ENCODE measurements at regions not wholly inside any gene's neighbourhood (a gene's known extent, or its start where the extent isn't known, plus 50 kb on each side); places are given as distances from the start of the nearest gene placed in this dataset.

DNA sequence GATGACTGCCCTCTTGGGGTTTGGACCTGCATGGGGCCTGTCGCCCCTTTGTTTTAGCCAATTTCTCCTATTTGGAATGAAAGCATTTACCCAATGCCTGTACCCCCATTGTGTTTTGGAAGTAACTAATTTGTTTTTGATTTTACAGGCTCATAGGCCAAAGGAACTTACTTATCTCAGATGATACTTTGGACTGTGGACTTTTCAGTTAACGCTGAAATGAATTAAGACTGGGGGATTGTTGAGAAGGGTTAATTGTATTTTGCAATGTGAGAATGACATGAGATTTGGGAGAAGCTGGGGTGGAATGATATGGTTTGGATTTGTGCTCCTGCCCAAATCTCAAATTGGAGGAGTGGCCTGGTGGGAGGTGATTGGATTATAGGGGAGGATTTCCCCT is 185.8 kb upstream of the PHYHIPL start:
- intact Hi-C loops (cut with micrococcal nuclease) (no loop called here), dilution Hi-C loops (cut with MboI; ENCODE audit: extremely low pct_ligation_motif_present, low sequenced_read_pairs) (no loop called here)
- H3K4me3 ChIP-seq (replicated peaks in 1 of 3; ENCODE audit: insufficient read depth in 1 of 3, low read depth in 1 of 3, low read length in 3 of 3): no peak overlapping the region
- FAIRE-seq (no peak), DNase-seq (ENCODE audit: low read depth, low spot score) (no peak)
- H3K27ac ChIP-seq (ENCODE audit: insufficient read depth, low read depth, low read length): no peak overlapping the region
- POLR2A ChIA-PET: no interaction called here
- no TSS peak for BruUV-seq (replicated peaks)
- CTCF ChIA-PET: no interaction called here
- H3K9me3 ChIP-seq (replicated peaks; ENCODE audit: control insufficient read depth, insufficient read depth, low read length): no peaks in the 10 kb centered on the region
- TF ChIP-seq MAX (IDR thresholded peaks at IDR 0.05; ENCODE audit: insufficient read depth, insufficient read length): no peak
- no peak for TF ChIP-seq POLR2AphosphoS5 (IDR thresholded peaks at IDR 0.05; ENCODE audit: insufficient read depth, low read depth, low read length)
- TF ChIP-seq GATA2 (IDR thresholded peaks at IDR 0.05; ENCODE audit: insufficient read depth, insufficient read length, low read depth, low read length): no peak
- TF ChIP-seq EZH2 (IDR thresholded peaks at IDR 0.05; ENCODE audit: borderline replicate concordance, low read depth, low read length, severe bottlenecking): no peak
- TF ChIP-seq POLR2A (IDR thresholded peaks at IDR 0.05; ENCODE audit: low read depth, low read length): no peak
- TF ChIP-seq CTCF (IDR thresholded peaks at IDR 0.05; ENCODE audit: extremely low read depth in 1 of 2, insufficient read depth in 1 of 2, low read depth in 1 of 2, low read length in 2 of 2): no peak
- no peak for TF ChIP-seq MYC (IDR thresholded peaks at IDR 0.05; ENCODE audit: low read depth, low read length)
- H3K4me1 ChIP-seq (ENCODE audit: control insufficient read depth, extremely low read depth, insufficient read depth, low read length): no peaks in the 10 kb centered on the region
- H3K27me3 ChIP-seq (ENCODE audit: control insufficient read depth in 2 of 2, insufficient read depth in 2 of 2, low read length in 2 of 2): no peaks in the 10 kb centered on the region
- H3K9me1 ChIP-seq (replicated peaks; ENCODE audit: control insufficient read depth, extremely low read depth, insufficient read depth, low read length): no peaks in the 10 kb centered on the region
- no peaks in the 10 kb centered on the region for H3K36me3 ChIP-seq (ENCODE audit: control insufficient read depth in 2 of 2, extremely low read depth in 1 of 2, insufficient read depth in 2 of 2, low read length in 2 of 2)
- no peaks in the 10 kb centered on the region for H4K20me1 ChIP-seq (replicated peaks; ENCODE audit: control insufficient read depth, extremely low read depth, insufficient read depth, low read length)
- H3K9ac ChIP-seq (replicated peaks; ENCODE audit: extremely low read depth, insufficient read depth, low read length): no peak overlapping the region
- H3K79me2 ChIP-seq (ENCODE audit: control insufficient read depth, insufficient read depth, low read length): no peaks in the 10 kb centered on the region
- H3K4me2 ChIP-seq (ENCODE audit: insufficient read depth, low read length): no peak overlapping the region
- H2AFZ ChIP-seq (ENCODE audit: low read depth, low read length): no peak overlapping the region

DNA sequence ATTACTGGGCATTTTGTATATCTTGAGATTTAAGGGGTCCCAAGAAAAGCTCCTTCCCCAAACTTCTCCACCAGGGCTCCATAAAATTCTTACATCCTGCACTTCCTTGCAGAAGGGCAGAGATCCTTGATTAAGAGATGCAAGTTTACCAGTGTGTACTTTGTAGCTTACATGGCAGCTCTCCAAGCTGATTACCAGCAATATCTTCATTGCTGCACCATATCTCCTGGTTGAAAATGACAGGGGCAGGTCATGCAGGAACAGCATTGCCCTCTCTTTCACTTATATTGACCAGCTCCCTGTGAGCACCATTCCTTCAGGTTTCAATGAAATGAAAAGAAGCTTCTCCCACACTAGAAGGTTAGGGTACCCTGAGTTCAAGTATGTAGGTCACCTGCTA is 184.6 kb upstream of the PHYHIPL start:
- no peaks in the 10 kb centered on the region for H3K27me3 ChIP-seq (ENCODE audit: control insufficient read depth in 2 of 2, insufficient read depth in 2 of 2, low read length in 2 of 2)
- no peaks in the 10 kb centered on the region for H3K9me3 ChIP-seq (replicated peaks; ENCODE audit: control insufficient read depth, insufficient read depth, low read length)
- no peak for FAIRE-seq
- POLR2A ChIA-PET: no interaction called here
- dilution Hi-C loops (cut with MboI; ENCODE audit: extremely low pct_ligation_motif_present, low sequenced_read_pairs) (no loop called here), intact Hi-C loops (cut with micrococcal nuclease) (no loop called here)
- DNase-seq (ENCODE audit: low read depth, low spot score): no peak
- H3K27ac ChIP-seq (ENCODE audit: insufficient read depth, low read depth, low read length): no peak overlapping the region
- CTCF ChIA-PET: no interaction called here
- no TSS peak for BruUV-seq (replicated peaks)
- H4K20me1 ChIP-seq (replicated peaks; ENCODE audit: control insufficient read depth, extremely low read depth, insufficient read depth, low read length): no peaks in the 10 kb centered on the region
- H3K36me3 ChIP-seq (ENCODE audit: control insufficient read depth in 2 of 2, extremely low read depth in 1 of 2, insufficient read depth in 2 of 2, low read length in 2 of 2): no peaks in the 10 kb centered on the region
- H3K79me2 ChIP-seq (ENCODE audit: control insufficient read depth, insufficient read depth, low read length): no peaks in the 10 kb centered on the region
- no peak overlapping the region for H3K4me3 ChIP-seq (replicated peaks in 1 of 3; ENCODE audit: insufficient read depth in 1 of 3, low read depth in 1 of 3, low read length in 3 of 3)
- TF ChIP-seq GATA2 (IDR thresholded peaks at IDR 0.05; ENCODE audit: insufficient read depth, insufficient read length, low read depth, low read length) (no peak), MYC (IDR thresholded peaks at IDR 0.05; ENCODE audit: low read depth, low read length) (no peak), CTCF (IDR thresholded peaks at IDR 0.05; ENCODE audit: extremely low read depth in 1 of 2, insufficient read depth in 1 of 2, low read depth in 1 of 2, low read length in 2 of 2) (no peak), POLR2A (IDR thresholded peaks at IDR 0.05; ENCODE audit: low read depth, low read length) (no peak), EZH2 (IDR thresholded peaks at IDR 0.05; ENCODE audit: borderline replicate concordance, low read depth, low read length, severe bottlenecking) (no peak), MAX (IDR thresholded peaks at IDR 0.05; ENCODE audit: insufficient read depth, insufficient read length) (no peak), FOS (IDR thresholded peaks at IDR 0.05; ENCODE audit: borderline replicate concordance, insufficient read depth, low read length) (no peak), POLR2AphosphoS5 (IDR thresholded peaks at IDR 0.05; ENCODE audit: insufficient read depth, low read depth, low read length) (no peak), JUN (IDR thresholded peaks at IDR 0.05; ENCODE audit: borderline replicate concordance, insufficient read depth, insufficient read length, low read depth) (no peak)
- no peaks in the 10 kb centered on the region for H3K9me1 ChIP-seq (replicated peaks; ENCODE audit: control insufficient read depth, extremely low read depth, insufficient read depth, low read length)
- H3K4me2 ChIP-seq (ENCODE audit: insufficient read depth, low read length): no peak overlapping the region
- no peak overlapping the region for H2AFZ ChIP-seq (ENCODE audit: low read depth, low read length)
- no peaks in the 10 kb centered on the region for H3K4me1 ChIP-seq (ENCODE audit: control insufficient read depth, extremely low read depth, insufficient read depth, low read length)
- no peak overlapping the region for H3K9ac ChIP-seq (replicated peaks; ENCODE audit: extremely low read depth, insufficient read depth, low read length)

All from endothelial cell of umbilical vein (primary cell).